A549 (cell line): ENCODE measurements at regions not wholly inside any gene's neighbourhood (a gene's known extent, or its start where the extent isn't known, plus 50 kb on each side); places are given as distances from the start of the nearest gene placed in this dataset.

Experiments used
- ATAC-seq, 2 experiments: fragments of 200-7000 bp in 1 of 2; fragments of >200 bp in 1 of 2; cut with Nextera tagmentation in 1 of 2; cut with Tn5 transposase in 1 of 2; 3 replicates each; pipeline versions ENCODE4 v1.8.0 to v1.9.1; 2018 to 2020; ENCODE audit warnings: mild to moderate bottlenecking in 1 of 2, moderate library complexity in 1 of 2
- CTCF ChIA-PET: fragments of 300-600 bp; sonication (Branson Sonifier 250); formaldehyde crosslinking; extraction: SDS; loops from one replicate; lab custom pipeline; 2021; ENCODE audit warnings: antibody characterized with exemption, inconsistent platforms; lab: Yijun Ruan, JAX
- POLR2A ChIA-PET: fragments of 350-600 bp; formaldehyde crosslinking; extraction: SDS; loops from one replicate; lab custom pipeline; 2021; ENCODE audit warnings: antibody characterized with exemption, inconsistent platforms; lab: Yijun Ruan, JAX
- DNase-seq, 2 experiments: peaks; one replicate each; pipeline versions ENCODE4 v3.0.0 to v3.0.0-alpha.2; 2011 to 2016; ENCODE audit warnings: low read depth in 1 of 2, low spot score in 1 of 2
- FAIRE-seq: peaks from 2 replicates; lab custom pipeline; 2011; peaks lifted over from hg19 to GRCh38; lab: Jason Lieb, UNC
- H3K27ac ChIP-seq, 2 experiments: fragments of >200 bp; sonication (Bioruptor Twin); formaldehyde crosslinking; 3 replicates each; pipeline ENCODE4 v1.5.1; 2016 to 2017
- H3K4me1 ChIP-seq: fragments of >200 bp; sonication (Bioruptor Twin); formaldehyde crosslinking; 3 replicates; pipeline ENCODE4 v1.6.1; 2016
- H3K4me2 ChIP-seq: fragments of >200 bp; sonication (Bioruptor Twin); formaldehyde crosslinking; 3 replicates; pipeline ENCODE4 v1.6.1; 2016
- H3K4me3 ChIP-seq: fragments of >200 bp; sonication (Bioruptor Twin); formaldehyde crosslinking; 3 replicates; pipeline ENCODE4 v1.5.1; 2016
- H3K9me3 ChIP-seq: fragments of >200 bp; sonication (Bioruptor Twin); formaldehyde crosslinking; 3 replicates; pipeline ENCODE4 v1.6.1; 2016
- BHLHE40 ChIP-seq: IDR thresholded peaks from 2 replicates; pipeline ENCODE4 v1.6.1; 2012; ENCODE audit warnings: low read depth, low read length, inconsistent platforms
- CEBPB ChIP-seq, 2 experiments: fragments of >200 bp in 1 of 2; sonication (Bioruptor Twin) in 1 of 2; formaldehyde crosslinking in 1 of 2; IDR thresholded peaks; 2 replicates each; pipeline ENCODE4 v1.6.1; 2012 to 2016
- CHD2 ChIP-seq: fragments of 150-350 bp; IDR thresholded peaks from 2 replicates; pipeline ENCODE4 v1.6.1; 2014; ENCODE audit warnings: low read length; ENCODE audit not compliant: partially characterized antibody
- CHD4 ChIP-seq: fragments of 200-600 bp; sonication (generic); IDR thresholded peaks from 2 replicates; pipeline ENCODE4 v1.6.1; 2016; ENCODE audit warnings: antibody characterized with exemption, mild to moderate bottlenecking, borderline replicate concordance
- E2F6 ChIP-seq: IDR thresholded peaks from 2 replicates; pipeline ENCODE4 v1.6.1; 2012; ENCODE audit warnings: low read depth, borderline replicate concordance
- EHF ChIP-seq: fragments of 250-450 bp; sonication (Bioruptor Pico); IDR thresholded peaks from 2 replicates; pipeline ENCODE4 v1.5.0; 2020; ENCODE audit warnings: mild to moderate bottlenecking
- ESRRA ChIP-seq: fragments of 150-350 bp; IDR thresholded peaks from 2 replicates; pipeline ENCODE4 v1.6.1; 2014; ENCODE audit warnings: mild to moderate bottlenecking, low read length, borderline replicate concordance
- FOSL2 ChIP-seq, 2 experiments: fragments of 450-650 bp in 1 of 2; fragments of >200 bp in 1 of 2; sonication (Bioruptor Twin) in 1 of 2; formaldehyde crosslinking; IDR thresholded peaks; 2 replicates each; pipeline versions ENCODE4 v1.5.0 to v1.6.1; 2016 to 2020; ENCODE audit warnings: mild to moderate bottlenecking in 1 of 2, moderate library complexity in 1 of 2
- FOXS1 ChIP-seq: fragments of 250-450 bp; sonication (Bioruptor Pico); IDR thresholded peaks from 2 replicates; pipeline ENCODE4 v1.5.0; 2020; ENCODE audit warnings: mild to moderate bottlenecking, moderate library complexity
- GATA3 ChIP-seq: IDR thresholded peaks from 2 replicates; pipeline ENCODE4 v1.6.1; 2012; ENCODE audit warnings: borderline replicate concordance
- HDAC2 ChIP-seq: fragments of 200-600 bp; sonication (generic); IDR thresholded peaks from 2 replicates; pipeline ENCODE4 v1.6.1; 2016
- HOXA7 ChIP-seq: fragments of 250-450 bp; sonication (Bioruptor Pico); IDR thresholded peaks from 2 replicates; pipeline ENCODE4 v1.5.0; 2020; ENCODE audit warnings: mild to moderate bottlenecking, moderate library complexity
- HOXB13 ChIP-seq: fragments of 250-450 bp; sonication (Bioruptor Pico); IDR thresholded peaks from 2 replicates; pipeline ENCODE4 v1.5.0; 2020; ENCODE audit warnings: low read depth, mild to moderate bottlenecking, moderate library complexity
- HOXB5 ChIP-seq: fragments of 250-450 bp; sonication (Bioruptor Pico); IDR thresholded peaks from 2 replicates; pipeline ENCODE4 v1.5.0; 2020; ENCODE audit warnings: mild to moderate bottlenecking, moderate library complexity
- MAZ ChIP-seq: fragments of 150-350 bp; IDR thresholded peaks from 2 replicates; pipeline ENCODE4 v1.6.1; 2014; ENCODE audit warnings: antibody characterized with exemption, low read depth, low read length, borderline replicate concordance
- NFE2L2 ChIP-seq: fragments of 150-350 bp; conservative IDR thresholded peaks from 2 replicates; pipeline ENCODE4 v1.6.1; 2014; ENCODE audit warnings: low read length
- PBX3 ChIP-seq: IDR thresholded peaks from 2 replicates; pipeline ENCODE4 v1.6.1; 2012
- POLR2A ChIP-seq: IDR thresholded peaks from 2 replicates; pipeline ENCODE4 v1.6.1; 2012; ENCODE audit warnings: mild to moderate bottlenecking, low read length
- POLR2AphosphoS2 ChIP-seq: conservative IDR thresholded peaks from 2 replicates; pipeline ENCODE4 v1.6.1; 2012; ENCODE audit warnings: low read length, improper control_type of control experiment, inconsistent platforms
- RAD21 ChIP-seq, 2 experiments: fragments of >200 bp in 1 of 2; sonication (Bioruptor Twin) in 1 of 2; formaldehyde crosslinking in 1 of 2; IDR thresholded peaks in 1 of 2; conservative IDR thresholded peaks in 1 of 2; 2 replicates in 1 of 2; 3 replicates in 1 of 2; pipeline ENCODE4 v1.6.1; 2012 to 2018; ENCODE audit warnings: inconsistent platforms in 1 of 2
- RCOR1 ChIP-seq: fragments of 150-350 bp; IDR thresholded peaks from 2 replicates; pipeline ENCODE4 v1.6.1; 2014; ENCODE audit warnings: antibody characterized with exemption, low read length, low read depth
- SMC3 ChIP-seq: fragments of >200 bp; sonication (Bioruptor Twin); formaldehyde crosslinking; IDR thresholded peaks from 3 replicates; pipeline ENCODE4 v1.6.1; 2018; ENCODE audit warnings: inconsistent platforms
- TFCP2L1 ChIP-seq: fragments of 250-450 bp; sonication (Bioruptor Pico); IDR thresholded peaks from 2 replicates; pipeline ENCODE4 v1.5.0; 2021; ENCODE audit warnings: mild to moderate bottlenecking
- TP53 ChIP-seq: fragments of 250-450 bp; sonication (Bioruptor Pico); IDR thresholded peaks from 2 replicates; pipeline ENCODE4 v1.5.0; 2021; ENCODE audit warnings: mild to moderate bottlenecking, moderate library complexity
- ZC3H11A ChIP-seq: fragments of 450-650 bp; IDR thresholded peaks from 2 replicates; pipeline ENCODE4 v1.6.1; 2014; ENCODE audit warnings: antibody characterized with exemption, mild to moderate bottlenecking
- WGBS: methylation state at CpG from one replicate; pipeline ENCODE4 v1.1.6; 2017; ENCODE audit errors: missing lambda C conversion rate; 5-methylcytosine and 5-hydroxymethylcytosine counted together
- TF ChIP-seq, protein P1 (sequence below): fragments of >200 bp; sonication (Bioruptor Twin); formaldehyde crosslinking; IDR thresholded peaks from 3 replicates; pipeline ENCODE4 v1.5.1; 2016
- TF ChIP-seq, protein P2 (sequence below): IDR thresholded peaks from 2 replicates; pipeline ENCODE4 v1.6.1; 2012

- ChIA-PET CTCF (no interaction called here), POLR2A (no interaction called here)
- no peaks in the 10 kb centered on the region for H3K4me1 ChIP-seq
- no peak overlapping the region for H3K4me2 ChIP-seq
- FAIRE-seq: no peak
- H3K9me3 ChIP-seq: no peaks in the 10 kb centered on the region
- H3K4me3 ChIP-seq: no peak overlapping the region
- 0% methylated on average over 5 of the region's 5 CpGs for WGBS
- no peak overlapping the region for H3K27ac ChIP-seq
- DNase-seq: no peak
- no peak for ATAC-seq
- TF ChIP-seq E2F6: no peak
- no peak for TF ChIP-seq MAZ
- no peak for TF ChIP-seq EHF (CRISPR knock-in tag)
- TF ChIP-seq HOXB5 (CRISPR knock-in tag): no peak
- TF ChIP-seq HDAC2: no peak
- no peak for TF ChIP-seq NFE2L2
- TF ChIP-seq POLR2A: no peak
- TF ChIP-seq CEBPB (IDR thresholded peaks at IDR 0.05): no peak
- TF ChIP-seq, protein P1, sequence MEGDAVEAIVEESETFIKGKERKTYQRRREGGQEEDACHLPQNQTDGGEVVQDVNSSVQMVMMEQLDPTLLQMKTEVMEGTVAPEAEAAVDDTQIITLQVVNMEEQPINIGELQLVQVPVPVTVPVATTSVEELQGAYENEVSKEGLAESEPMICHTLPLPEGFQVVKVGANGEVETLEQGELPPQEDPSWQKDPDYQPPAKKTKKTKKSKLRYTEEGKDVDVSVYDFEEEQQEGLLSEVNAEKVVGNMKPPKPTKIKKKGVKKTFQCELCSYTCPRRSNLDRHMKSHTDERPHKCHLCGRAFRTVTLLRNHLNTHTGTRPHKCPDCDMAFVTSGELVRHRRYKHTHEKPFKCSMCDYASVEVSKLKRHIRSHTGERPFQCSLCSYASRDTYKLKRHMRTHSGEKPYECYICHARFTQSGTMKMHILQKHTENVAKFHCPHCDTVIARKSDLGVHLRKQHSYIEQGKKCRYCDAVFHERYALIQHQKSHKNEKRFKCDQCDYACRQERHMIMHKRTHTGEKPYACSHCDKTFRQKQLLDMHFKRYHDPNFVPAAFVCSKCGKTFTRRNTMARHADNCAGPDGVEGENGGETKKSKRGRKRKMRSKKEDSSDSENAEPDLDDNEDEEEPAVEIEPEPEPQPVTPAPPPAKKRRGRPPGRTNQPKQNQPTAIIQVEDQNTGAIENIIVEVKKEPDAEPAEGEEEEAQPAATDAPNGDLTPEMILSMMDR: no peak
- no peak for TF ChIP-seq ESRRA
- no peak for TF ChIP-seq HOXA7 (CRISPR knock-in tag)
- TF ChIP-seq BHLHE40: no peak
- no peak for TF ChIP-seq TFCP2L1 (CRISPR knock-in tag)
- no peak for TF ChIP-seq FOSL2 (IDR thresholded peaks at IDR 0.05)
- TF ChIP-seq FOSL2 (CRISPR knock-in tag; IDR thresholded peaks at IDR 0.05): no peak
- no peak for TF ChIP-seq SMC3
- TF ChIP-seq, all 56 proteins: peak for 0
Measured at GRCh38 chr1:95386915-95387314, 152.9 kb downstream of the RWDD3 start.

GRCh38 chr1:95388031-95388430 lies 154.0 kb downstream of the RWDD3 start:
- DNase-seq (no peak), ATAC-seq (no peak), FAIRE-seq (no peak)
- no peak overlapping the region for H3K4me2 ChIP-seq
- H3K9me3 ChIP-seq: no peaks in the 10 kb centered on the region
- no peaks in the 10 kb centered on the region for H3K4me1 ChIP-seq
- POLR2A ChIA-PET: no interaction called here
- WGBS: 12% methylated on average over 3 of the region's 3 CpGs
- TF ChIP-seq GATA3: no peak
- no peak for TF ChIP-seq RAD21 (conservative IDR thresholded peaks at IDR 0.05 in 1 of 2, IDR thresholded peaks at IDR 0.05 in 1 of 2)
- no peak for TF ChIP-seq FOXS1 (CRISPR knock-in tag)
- no peak for TF ChIP-seq ZC3H11A
- TF ChIP-seq FOSL2 (IDR thresholded peaks at IDR 0.05): no peak
- no peak for TF ChIP-seq FOSL2 (CRISPR knock-in tag; IDR thresholded peaks at IDR 0.05)
- no peak for TF ChIP-seq RCOR1
- no peak for TF ChIP-seq CHD4
- TF ChIP-seq POLR2AphosphoS2: no peak
- TF ChIP-seq CHD2: no peak
- no peak for TF ChIP-seq TP53 (CRISPR knock-in tag)
- CTCF ChIA-PET: no interaction called here
- no peak overlapping the region for H3K27ac ChIP-seq
- no peak overlapping the region for H3K4me3 ChIP-seq

- DNase-seq (no peak), ATAC-seq (no peak), FAIRE-seq (no peak)
- no peak overlapping the region for H3K27ac ChIP-seq
- no peak overlapping the region for H3K4me3 ChIP-seq
- CTCF ChIA-PET: no interaction called here
- no peaks in the 10 kb centered on the region for H3K9me3 ChIP-seq
- H3K4me2 ChIP-seq: no peak overlapping the region
- POLR2A ChIA-PET: no interaction called here
- TF ChIP-seq PBX3 (no peak), HOXA7 (CRISPR knock-in tag) (no peak), HOXB13 (no peak)
- TF ChIP-seq, protein P2, sequence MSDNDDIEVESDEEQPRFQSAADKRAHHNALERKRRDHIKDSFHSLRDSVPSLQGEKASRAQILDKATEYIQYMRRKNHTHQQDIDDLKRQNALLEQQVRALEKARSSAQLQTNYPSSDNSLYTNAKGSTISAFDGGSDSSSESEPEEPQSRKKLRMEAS: no peak
- no peaks in the 10 kb centered on the region for H3K4me1 ChIP-seq
Measured at GRCh38 chr1:95393434-95393833, 159.4 kb downstream of the RWDD3 start.
